ENCODE measurements at regions not wholly inside any gene's neighbourhood (a gene's known extent, or its start where the extent isn't known, plus 50 kb on each side); places are given as distances from the start of the nearest gene placed in this dataset.
"Not testable (repeated sequence)": the region's sequence is repeated elsewhere in the genome, so short reads cannot be mapped to it uniquely, and the experiment has no call there.

GRCh38 chr1:86798608-86799291 lies 94.4 kb downstream of the SH3GLB1 start:
- Histone ChIP-seq H3K4me3 (ENCODE audit: low read length) (no peak overlapping the region), H3K9ac (ENCODE audit: low read length) (no peak overlapping the region), H3K27me3 (ENCODE audit: insufficient read depth, low read length, poor library complexity) (no peaks in the 10 kb centered on the region), H3K79me1 (ENCODE audit: low read length) (no peaks in the 10 kb centered on the region), H3K4ac (ENCODE audit: low read depth, low read length) (no peak overlapping the region), H3K4me2 (ENCODE audit: low read length) (no peak overlapping the region), H2BK120ac (ENCODE audit: low read depth, low read length) (no peak overlapping the region), H3K27ac (ENCODE audit: low read depth, low read length) (no peak overlapping the region), H3K36me3 (ENCODE audit: control insufficient read depth, insufficient read depth, low read length) (no peaks in the 10 kb centered on the region), H2BK5ac (ENCODE audit: low read length) (no peak overlapping the region), H4K8ac (ENCODE audit: low read depth, low read length) (no peak overlapping the region), H3K18ac (ENCODE audit: low read length) (no peak overlapping the region), H2BK15ac (replicated peaks; ENCODE audit: low read depth) (no peak overlapping the region), H2AK5ac (ENCODE audit: low read length) (no peak overlapping the region), H3K4me1 (ENCODE audit: control insufficient read depth, low read depth, low read length) (no peaks in the 10 kb centered on the region), H4K5ac (ENCODE audit: low read length) (no peak overlapping the region), H3K79me2 (ENCODE audit: control insufficient read depth, insufficient read depth, low read length) (no peaks in the 10 kb centered on the region), H3K23ac (ENCODE audit: low read length) (no peak overlapping the region), H3K56ac (ENCODE audit: low read length) (no peak overlapping the region)
- WGBS (ENCODE audit: extremely low coverage, insufficient coverage, low lambda C conversion rate) = no CpG with 5 or more reads among the region's 2 CpGs
- DNase-seq = no peak

- not testable (repeated sequence) for H3K56ac ChIP-seq (ENCODE audit: low read length); H3K36me3 ChIP-seq (ENCODE audit: control insufficient read depth, insufficient read depth, low read length); H3K4me3 ChIP-seq (ENCODE audit: low read length); H3K27me3 ChIP-seq (ENCODE audit: insufficient read depth, low read length, poor library complexity); H3K27ac ChIP-seq (ENCODE audit: low read depth, low read length); H4K8ac ChIP-seq (ENCODE audit: low read depth, low read length); H3K23ac ChIP-seq (ENCODE audit: low read length); H3K4me1 ChIP-seq (ENCODE audit: control insufficient read depth, low read depth, low read length); H3K79me1 ChIP-seq (ENCODE audit: low read length); H2BK15ac ChIP-seq (replicated peaks; ENCODE audit: low read depth); H2AK5ac ChIP-seq (ENCODE audit: low read length); H3K4ac ChIP-seq (ENCODE audit: low read depth, low read length); DNase-seq; H3K18ac ChIP-seq (ENCODE audit: low read length); H3K79me2 ChIP-seq (ENCODE audit: control insufficient read depth, insufficient read depth, low read length); H4K5ac ChIP-seq (ENCODE audit: low read length); H2BK120ac ChIP-seq (ENCODE audit: low read depth, low read length); H3K4me2 ChIP-seq (ENCODE audit: low read length); H3K9ac ChIP-seq (ENCODE audit: low read length); H2BK5ac ChIP-seq (ENCODE audit: low read length)
- no CpG with 5 or more reads among the region's 1 CpG for WGBS (ENCODE audit: extremely low coverage, insufficient coverage, low lambda C conversion rate)
Observed at GRCh38 chr1:86803641-86804040, 99.3 kb downstream of the SH3GLB1 start.

- not testable (repeated sequence) for H4K8ac ChIP-seq (ENCODE audit: low read depth, low read length); H3K4me3 ChIP-seq (ENCODE audit: low read length); H2AK5ac ChIP-seq (ENCODE audit: low read length); H2BK5ac ChIP-seq (ENCODE audit: low read length); H3K27ac ChIP-seq (ENCODE audit: low read depth, low read length); H3K4me1 ChIP-seq (ENCODE audit: control insufficient read depth, low read depth, low read length); DNase-seq; H3K18ac ChIP-seq (ENCODE audit: low read length); H3K79me2 ChIP-seq (ENCODE audit: control insufficient read depth, insufficient read depth, low read length); H2BK120ac ChIP-seq (ENCODE audit: low read depth, low read length); H3K56ac ChIP-seq (ENCODE audit: low read length); H2BK15ac ChIP-seq (replicated peaks; ENCODE audit: low read depth); H3K79me1 ChIP-seq (ENCODE audit: low read length); H3K36me3 ChIP-seq (ENCODE audit: control insufficient read depth, insufficient read depth, low read length); H3K23ac ChIP-seq (ENCODE audit: low read length); H3K4ac ChIP-seq (ENCODE audit: low read depth, low read length); H3K4me2 ChIP-seq (ENCODE audit: low read length); H3K27me3 ChIP-seq (ENCODE audit: insufficient read depth, low read length, poor library complexity); H4K5ac ChIP-seq (ENCODE audit: low read length); H3K9ac ChIP-seq (ENCODE audit: low read length)
- no CpG with 5 or more reads among the region's 9 CpGs for WGBS (ENCODE audit: extremely low coverage, insufficient coverage, low lambda C conversion rate)
Observed at GRCh38 chr1:86805898-86806519, 101.6 kb downstream of the SH3GLB1 start.

- no peak overlapping the region for H4K5ac ChIP-seq (ENCODE audit: low read length)
- H2BK5ac ChIP-seq (ENCODE audit: low read length) = no peak overlapping the region
- H3K18ac ChIP-seq (ENCODE audit: low read length) = no peak overlapping the region
- no CpG with 5 or more reads among the region's 8 CpGs for WGBS (ENCODE audit: extremely low coverage, insufficient coverage, low lambda C conversion rate)
- no peak overlapping the region for H3K23ac ChIP-seq (ENCODE audit: low read length)
- H3K9ac ChIP-seq (ENCODE audit: low read length) = no peak overlapping the region
- no peak overlapping the region for H2AK5ac ChIP-seq (ENCODE audit: low read length)
- no peak overlapping the region for H2BK15ac ChIP-seq (replicated peaks; ENCODE audit: low read depth)
- no peak overlapping the region for H4K8ac ChIP-seq (ENCODE audit: low read depth, low read length)
- no peaks in the 10 kb centered on the region for H3K36me3 ChIP-seq (ENCODE audit: control insufficient read depth, insufficient read depth, low read length)
- no peaks in the 10 kb centered on the region for H3K79me2 ChIP-seq (ENCODE audit: control insufficient read depth, insufficient read depth, low read length)
- no peak overlapping the region for H2BK120ac ChIP-seq (ENCODE audit: low read depth, low read length)
- H3K4ac ChIP-seq (ENCODE audit: low read depth, low read length) = no peak overlapping the region
- peak; percentile 56 for DNase-seq
- no peaks in the 10 kb centered on the region for H3K27me3 ChIP-seq (ENCODE audit: insufficient read depth, low read length, poor library complexity)
- H3K4me1 ChIP-seq (ENCODE audit: control insufficient read depth, low read depth, low read length) = no peaks in the 10 kb centered on the region
- no peak overlapping the region for H3K4me2 ChIP-seq (ENCODE audit: low read length)
- no peak overlapping the region for H3K56ac ChIP-seq (ENCODE audit: low read length)
- H3K4me3 ChIP-seq (ENCODE audit: low read length) = no peak overlapping the region
- no peak overlapping the region for H3K27ac ChIP-seq (ENCODE audit: low read depth, low read length)
- H3K79me1 ChIP-seq (ENCODE audit: low read length) = no peaks in the 10 kb centered on the region
Observed at GRCh38 chr1:86811142-86811924, 102.6 kb downstream of the SELENOF start.

- H3K4me2 ChIP-seq (ENCODE audit: low read length) = no peak overlapping the region
- H3K18ac ChIP-seq (ENCODE audit: low read length) = no peak overlapping the region
- H3K4me1 ChIP-seq (ENCODE audit: control insufficient read depth, low read depth, low read length) = no peaks in the 10 kb centered on the region
- DNase-seq = no peak
- H3K23ac ChIP-seq (ENCODE audit: low read length) = no peak overlapping the region
- H2BK15ac ChIP-seq (replicated peaks; ENCODE audit: low read depth) = no peak overlapping the region
- WGBS (ENCODE audit: extremely low coverage, insufficient coverage, low lambda C conversion rate) = no CpG with 5 or more reads among the region's 6 CpGs
- no peaks in the 10 kb centered on the region for H3K36me3 ChIP-seq (ENCODE audit: control insufficient read depth, insufficient read depth, low read length)
- H4K5ac ChIP-seq (ENCODE audit: low read length) = no peak overlapping the region
- H2AK5ac ChIP-seq (ENCODE audit: low read length) = no peak overlapping the region
- H2BK120ac ChIP-seq (ENCODE audit: low read depth, low read length) = no peak overlapping the region
- H3K27me3 ChIP-seq (ENCODE audit: insufficient read depth, low read length, poor library complexity) = no peaks in the 10 kb centered on the region
- H4K8ac ChIP-seq (ENCODE audit: low read depth, low read length) = no peak overlapping the region
- no peak overlapping the region for H3K4me3 ChIP-seq (ENCODE audit: low read length)
- H3K56ac ChIP-seq (ENCODE audit: low read length) = no peak overlapping the region
- H3K9ac ChIP-seq (ENCODE audit: low read length) = no peak overlapping the region
- no peak overlapping the region for H3K4ac ChIP-seq (ENCODE audit: low read depth, low read length)
- no peak overlapping the region for H2BK5ac ChIP-seq (ENCODE audit: low read length)
- no peaks in the 10 kb centered on the region for H3K79me2 ChIP-seq (ENCODE audit: control insufficient read depth, insufficient read depth, low read length)
- no peaks in the 10 kb centered on the region for H3K79me1 ChIP-seq (ENCODE audit: low read length)
- no peak overlapping the region for H3K27ac ChIP-seq (ENCODE audit: low read depth, low read length)
Observed at GRCh38 chr1:86812286-86812685, 101.6 kb downstream of the SELENOF start.

All from mesendoderm (in vitro differentiated cells).